ENCODE measurements at regions not wholly inside any gene's neighbourhood (a gene's known extent, or its start where the extent isn't known, plus 50 kb on each side); places are given as distances from the start of the nearest gene placed in this dataset.

- H3K27me3 ChIP-seq (ENCODE audit: control insufficient read depth in 3 of 3, insufficient read depth in 3 of 3, low read depth in 1 of 3, low read length in 3 of 3) = no peaks in the 10 kb centered on the region
- H3K9ac ChIP-seq (ENCODE audit: low read depth, low read length, poor library complexity) = no peak overlapping the region
- no peak overlapping the region for H3K14ac ChIP-seq (ENCODE audit: low read length)
- H2AK5ac ChIP-seq (ENCODE audit: low read depth, low read length) = no peak overlapping the region
- H3K4ac ChIP-seq (ENCODE audit: low read length) = no peak overlapping the region
- H2BK15ac ChIP-seq (ENCODE audit: low read length) = no peak overlapping the region
- DNase-seq (ENCODE audit: low spot score) = no peak
- H3K18ac ChIP-seq (ENCODE audit: low read length) = no peak overlapping the region
- no peaks in the 10 kb centered on the region for H3K9me3 ChIP-seq (replicated peaks in 1 of 2; ENCODE audit: control insufficient read depth in 2 of 2, insufficient read depth in 1 of 2, low read depth in 1 of 2, low read length in 2 of 2)
- H3K27ac ChIP-seq (replicated peaks; ENCODE audit: low read length) = no peak overlapping the region
- no peak overlapping the region for H2BK12ac ChIP-seq (ENCODE audit: low read length)
- H4K91ac ChIP-seq (ENCODE audit: low read depth, low read length, poor library complexity) = no peak overlapping the region
- no peaks in the 10 kb centered on the region for H3K36me3 ChIP-seq (replicated peaks in 1 of 2; ENCODE audit: control insufficient read depth in 2 of 2, insufficient read depth in 2 of 2, low read length in 2 of 2)
- no peak overlapping the region for H2BK120ac ChIP-seq (ENCODE audit: low read depth, low read length)
- no peak overlapping the region for H2BK5ac ChIP-seq (ENCODE audit: low read length)
- no CpG with 5 or more reads among the region's 2 CpGs for WGBS, 2 donors (ENCODE audit: extremely low coverage in 2 of 2, insufficient read length in 2 of 2, insufficient replicate concordance in 1 of 2)
- H3K23ac ChIP-seq (ENCODE audit: low read depth, low read length, poor library complexity) = no peak overlapping the region
- H4K8ac ChIP-seq (ENCODE audit: low read depth, low read length) = no peak overlapping the region
- no peak overlapping the region for H2AFZ ChIP-seq (ENCODE audit: low read length)
- H3K79me1 ChIP-seq (ENCODE audit: low read depth, low read length) = no peaks in the 10 kb centered on the region
- no peak overlapping the region for H3K4me2 ChIP-seq (ENCODE audit: insufficient read depth, low read length, poor library complexity, severe bottlenecking)
- H3K4me1 ChIP-seq (ENCODE audit: control insufficient read depth in 2 of 2, insufficient read depth in 1 of 2, low read depth in 1 of 2, low read length in 2 of 2) = peaks cover 0 to 4% of the 10 kb centered on the region in 2 donors
- no peak overlapping the region for H3K4me3 ChIP-seq (ENCODE audit: low read length in 2 of 2)
These were observed 284.5 kb upstream of the MME start for GRCh38 chr3:154795582-154795981.

- Histone ChIP-seq H3K79me1 (ENCODE audit: low read depth, low read length) (no peaks in the 10 kb centered on the region), H3K4ac (ENCODE audit: low read length) (no peak overlapping the region), H2AFZ (ENCODE audit: low read length) (no peak overlapping the region), H3K4me3 (ENCODE audit: low read length in 2 of 2) (no peak overlapping the region), H3K27ac (replicated peaks; ENCODE audit: low read length) (no peak overlapping the region), H2AK5ac (ENCODE audit: low read depth, low read length) (no peak overlapping the region), H2BK15ac (ENCODE audit: low read length) (no peak overlapping the region), H4K91ac (ENCODE audit: low read depth, low read length, poor library complexity) (no peak overlapping the region), H2BK5ac (ENCODE audit: low read length) (no peak overlapping the region), H3K4me1 (ENCODE audit: control insufficient read depth in 2 of 2, insufficient read depth in 1 of 2, low read depth in 1 of 2, low read length in 2 of 2) (peaks cover 0 to 4% of the 10 kb centered on the region in 2 donors), H3K4me2 (ENCODE audit: insufficient read depth, low read length, poor library complexity, severe bottlenecking) (no peak overlapping the region), H2BK12ac (ENCODE audit: low read length) (no peak overlapping the region), H3K9me3 (replicated peaks in 1 of 2; ENCODE audit: control insufficient read depth in 2 of 2, insufficient read depth in 1 of 2, low read depth in 1 of 2, low read length in 2 of 2) (no peaks in the 10 kb centered on the region), H3K14ac (ENCODE audit: low read length) (no peak overlapping the region), H3K27me3 (ENCODE audit: control insufficient read depth in 3 of 3, insufficient read depth in 3 of 3, low read depth in 1 of 3, low read length in 3 of 3) (no peaks in the 10 kb centered on the region), H4K8ac (ENCODE audit: low read depth, low read length) (no peak overlapping the region), H2BK120ac (ENCODE audit: low read depth, low read length) (no peak overlapping the region), H3K36me3 (replicated peaks in 1 of 2; ENCODE audit: control insufficient read depth in 2 of 2, insufficient read depth in 2 of 2, low read length in 2 of 2) (no peaks in the 10 kb centered on the region), H3K23ac (ENCODE audit: low read depth, low read length, poor library complexity) (no peak overlapping the region), H3K9ac (ENCODE audit: low read depth, low read length, poor library complexity) (no peak overlapping the region), H3K18ac (ENCODE audit: low read length) (no peak overlapping the region)
- DNase-seq (ENCODE audit: low spot score) = no peak
These were observed 285.2 kb upstream of the MME start for GRCh38 chr3:154794814-154795445.

- Histone ChIP-seq H3K4me3 (ENCODE audit: low read length in 2 of 2) (no peak overlapping the region), H2BK12ac (ENCODE audit: low read length) (no peak overlapping the region), H3K4me2 (ENCODE audit: insufficient read depth, low read length, poor library complexity, severe bottlenecking) (no peak overlapping the region), H2AFZ (ENCODE audit: low read length) (no peak overlapping the region), H2BK15ac (ENCODE audit: low read length) (no peak overlapping the region), H3K9me3 (replicated peaks in 1 of 2; ENCODE audit: control insufficient read depth in 2 of 2, insufficient read depth in 1 of 2, low read depth in 1 of 2, low read length in 2 of 2) (no peaks in the 10 kb centered on the region), H2BK120ac (ENCODE audit: low read depth, low read length) (no peak overlapping the region), H3K9ac (ENCODE audit: low read depth, low read length, poor library complexity) (no peak overlapping the region), H3K23ac (ENCODE audit: low read depth, low read length, poor library complexity) (no peak overlapping the region), H3K4ac (ENCODE audit: low read length) (no peak overlapping the region), H3K18ac (ENCODE audit: low read length) (no peak overlapping the region), H4K8ac (ENCODE audit: low read depth, low read length) (no peak overlapping the region), H3K4me1 (ENCODE audit: control insufficient read depth in 2 of 2, insufficient read depth in 1 of 2, low read depth in 1 of 2, low read length in 2 of 2) (peaks cover 0 to 4% of the 10 kb centered on the region in 2 donors), H3K36me3 (replicated peaks in 1 of 2; ENCODE audit: control insufficient read depth in 2 of 2, insufficient read depth in 2 of 2, low read length in 2 of 2) (no peaks in the 10 kb centered on the region), H2BK5ac (ENCODE audit: low read length) (no peak overlapping the region), H3K14ac (ENCODE audit: low read length) (no peak overlapping the region), H4K91ac (ENCODE audit: low read depth, low read length, poor library complexity) (no peak overlapping the region), H3K27me3 (ENCODE audit: control insufficient read depth in 3 of 3, insufficient read depth in 3 of 3, low read depth in 1 of 3, low read length in 3 of 3) (no peaks in the 10 kb centered on the region), H2AK5ac (ENCODE audit: low read depth, low read length) (no peak overlapping the region), H3K27ac (replicated peaks; ENCODE audit: low read length) (no peak overlapping the region), H3K79me1 (ENCODE audit: low read depth, low read length) (no peaks in the 10 kb centered on the region)
- WGBS, 2 donors (ENCODE audit: extremely low coverage in 2 of 2, insufficient read length in 2 of 2, insufficient replicate concordance in 1 of 2) = no CpG with 5 or more reads among the region's 1 CpG
- DNase-seq (ENCODE audit: low spot score) = no peak
These were observed 285.7 kb upstream of the MME start for GRCh38 chr3:154794391-154794790.

- Histone ChIP-seq H3K27ac (replicated peaks; ENCODE audit: low read length) (no peak overlapping the region), H3K23ac (ENCODE audit: low read depth, low read length, poor library complexity) (no peak overlapping the region), H4K8ac (ENCODE audit: low read depth, low read length) (no peak overlapping the region), H2BK12ac (ENCODE audit: low read length) (no peak overlapping the region), H3K4me3 (ENCODE audit: low read length in 2 of 2) (no peak overlapping the region), H3K27me3 (ENCODE audit: control insufficient read depth in 3 of 3, insufficient read depth in 3 of 3, low read depth in 1 of 3, low read length in 3 of 3) (no peaks in the 10 kb centered on the region), H3K4ac (ENCODE audit: low read length) (no peak overlapping the region), H2BK5ac (ENCODE audit: low read length) (no peak overlapping the region), H2AFZ (ENCODE audit: low read length) (no peak overlapping the region), H3K9ac (ENCODE audit: low read depth, low read length, poor library complexity) (no peak overlapping the region), H3K79me1 (ENCODE audit: low read depth, low read length) (no peaks in the 10 kb centered on the region), H2BK120ac (ENCODE audit: low read depth, low read length) (no peak overlapping the region), H3K4me2 (ENCODE audit: insufficient read depth, low read length, poor library complexity, severe bottlenecking) (no peak overlapping the region), H3K36me3 (replicated peaks in 1 of 2; ENCODE audit: control insufficient read depth in 2 of 2, insufficient read depth in 2 of 2, low read length in 2 of 2) (no peaks in the 10 kb centered on the region), H3K9me3 (replicated peaks in 1 of 2; ENCODE audit: control insufficient read depth in 2 of 2, insufficient read depth in 1 of 2, low read depth in 1 of 2, low read length in 2 of 2) (no peaks in the 10 kb centered on the region), H4K91ac (ENCODE audit: low read depth, low read length, poor library complexity) (no peak overlapping the region), H2BK15ac (ENCODE audit: low read length) (no peak overlapping the region), H2AK5ac (ENCODE audit: low read depth, low read length) (no peak overlapping the region), H3K4me1 (ENCODE audit: control insufficient read depth in 2 of 2, insufficient read depth in 1 of 2, low read depth in 1 of 2, low read length in 2 of 2) (peaks cover 0 to 4% of the 10 kb centered on the region in 2 donors), H3K18ac (ENCODE audit: low read length) (no peak overlapping the region), H3K14ac (ENCODE audit: low read length) (no peak overlapping the region)
- DNase-seq (ENCODE audit: low spot score) = no peak
- no CpG with 5 or more reads among the region's 1 CpG for WGBS, 2 donors (ENCODE audit: extremely low coverage in 2 of 2, insufficient read length in 2 of 2, insufficient replicate concordance in 1 of 2)
These were observed 287.3 kb upstream of the MME start for GRCh38 chr3:154792828-154793227.
